Chondrocyte (in vitro differentiated cells): ENCODE measurements at regions not wholly inside any gene's neighbourhood (a gene's known extent, or its start where the extent isn't known, plus 50 kb on each side); places are given as distances from the start of the nearest gene placed in this dataset.

Experiments
- DNase-seq: peaks from one replicate; pipeline ENCODE4 v3.0.0; 2021; ENCODE audit warnings: mixed read lengths, low spot score
- H3K27ac Mint-ChIP-seq: one replicate; pipeline ENCODE4 v1.8.0; 2021; ENCODE audit warnings: mild to moderate bottlenecking, moderate library complexity, mixed read lengths; ENCODE audit not compliant: unreplicated experiment
- H3K27me3 Mint-ChIP-seq: 2 replicates; pipeline ENCODE4 v1.8.0; 2021; ENCODE audit warnings: low read depth, mixed read lengths
- H3K36me3 Mint-ChIP-seq: 2 replicates; pipeline ENCODE4 v1.8.0; 2021; ENCODE audit warnings: low read depth, mixed read lengths
- H3K4me1 Mint-ChIP-seq: 2 replicates; pipeline ENCODE4 v1.8.0; 2021; ENCODE audit warnings: low read depth, mild to moderate bottlenecking, mixed read lengths
- H3K4me3 Mint-ChIP-seq: one replicate; pipeline ENCODE4 v1.8.0; 2021; ENCODE audit warnings: mild to moderate bottlenecking, moderate library complexity, mixed read lengths; ENCODE audit not compliant: unreplicated experiment
- H3K9me3 Mint-ChIP-seq: 2 replicates; pipeline ENCODE4 v1.8.0; 2021; ENCODE audit warnings: low read depth, mixed read lengths
- CTCF ChIP-seq: fragments of 200-600 bp; sonication (generic); IDR thresholded peaks from 2 replicates; pipeline ENCODE4 v1.5.0; 2021; ENCODE audit warnings: antibody characterized with exemption, mild to moderate bottlenecking, moderate library complexity

GRCh38 chr9:89666950-89667349 lies 62.1 kb downstream of the GADD45G start:
- TF ChIP-seq CTCF, result no peak
- Mint-ChIP-seq H3K36me3 (no peaks in the 10 kb centered on the region), H3K4me1 (peaks cover 4% of the 10 kb centered on the region), H3K27me3 (peaks cover 11% of the 10 kb centered on the region), H3K27ac (no peak overlapping the region), H3K9me3 (peaks cover 2% of the 10 kb centered on the region), H3K4me3 (no peak overlapping the region)
- no peak for DNase-seq

DNA sequence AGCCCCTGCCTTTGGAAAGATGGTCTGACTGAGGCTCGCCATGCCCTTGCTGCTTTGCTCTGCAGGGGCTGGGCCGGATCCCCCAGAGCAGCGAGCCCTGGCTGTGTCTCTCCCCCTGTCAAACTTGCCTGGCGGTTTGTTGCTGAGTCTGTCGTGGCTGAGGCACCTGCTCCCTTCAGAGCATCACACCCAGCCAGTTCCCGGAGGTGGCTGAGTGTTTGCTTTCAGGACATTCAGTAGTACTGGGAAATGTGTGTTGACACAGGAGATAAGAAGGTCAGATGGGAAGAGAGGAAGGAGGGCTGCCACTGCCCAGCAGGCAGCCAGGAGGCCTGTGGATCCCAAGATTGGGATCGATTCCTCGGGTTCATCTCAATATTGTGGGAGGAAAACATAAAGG lies 62.9 kb downstream of the GADD45G start:
- H3K9me3 Mint-ChIP-seq, result peaks cover 2% of the 10 kb centered on the region
- H3K4me1 Mint-ChIP-seq, result no peaks in the 10 kb centered on the region
- no peak for DNase-seq
- peaks cover 11% of the 10 kb centered on the region for H3K27me3 Mint-ChIP-seq
- no peak overlapping the region for H3K27ac Mint-ChIP-seq
- no peak for TF ChIP-seq CTCF
- H3K36me3 Mint-ChIP-seq, result no peaks in the 10 kb centered on the region
- no peak overlapping the region for H3K4me3 Mint-ChIP-seq

DNA sequence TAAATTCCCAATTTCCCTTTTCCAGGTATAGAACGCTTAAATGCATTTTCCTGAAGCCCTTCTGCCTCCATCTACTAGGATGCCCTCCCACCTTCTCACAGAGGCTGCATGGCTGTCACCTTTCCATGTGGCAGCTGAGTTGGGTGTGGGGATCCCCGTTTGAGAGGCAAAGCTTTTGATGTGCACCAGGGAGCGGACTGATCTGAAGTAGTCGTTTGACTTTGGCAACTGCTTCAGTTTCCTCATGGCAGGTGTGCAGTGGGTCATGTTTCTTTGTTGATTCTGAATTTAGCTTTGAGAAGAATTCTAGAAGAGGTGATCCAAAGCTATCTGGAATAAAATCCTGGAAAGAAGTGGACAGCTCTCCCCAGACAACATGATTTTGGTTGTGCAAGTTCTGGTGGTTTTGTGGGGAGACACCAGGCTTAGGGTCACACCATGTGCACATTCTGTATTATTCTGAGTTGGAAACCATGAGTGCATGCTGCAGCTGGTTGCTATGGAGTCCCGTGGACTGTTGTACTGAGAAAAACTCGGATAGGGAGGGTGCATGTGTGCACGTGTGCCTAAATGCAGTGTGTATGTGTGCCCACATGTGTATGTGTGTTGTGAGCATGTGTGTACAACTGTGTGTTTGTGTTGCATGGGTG lies 63.5 kb downstream of the GADD45G start:
- TF ChIP-seq CTCF, result no peak
- Mint-ChIP-seq H3K4me3 (no peak overlapping the region), H3K27me3 (peaks cover 11% of the 10 kb centered on the region), H3K36me3 (no peaks in the 10 kb centered on the region), H3K4me1 (no peaks in the 10 kb centered on the region), H3K9me3 (peaks cover 2% of the 10 kb centered on the region), H3K27ac (no peak overlapping the region)
- no peak for DNase-seq

DNA sequence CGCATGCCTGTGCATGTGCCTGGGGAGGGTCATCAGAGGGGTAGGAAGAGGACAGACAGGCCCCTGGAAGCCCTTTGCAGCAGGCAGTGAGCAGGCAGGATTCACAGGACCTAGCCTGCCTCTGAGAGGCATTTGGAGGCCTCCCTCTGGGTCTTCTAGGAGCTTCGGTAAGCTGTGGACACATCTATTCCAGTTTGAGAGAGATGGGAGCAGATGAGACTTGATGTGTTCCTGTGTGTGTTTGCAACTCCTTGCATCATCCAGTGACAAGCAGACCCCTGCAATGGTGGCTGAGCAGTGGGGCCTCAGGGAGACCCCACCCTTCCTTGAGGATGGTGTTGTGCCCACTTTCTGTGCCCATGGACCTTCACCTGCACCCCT lies 64.0 kb downstream of the GADD45G start:
- Mint-ChIP-seq H3K9me3 (peaks cover 2% of the 10 kb centered on the region), H3K27me3 (peaks cover 11% of the 10 kb centered on the region), H3K27ac (no peak overlapping the region), H3K4me1 (no peaks in the 10 kb centered on the region), H3K4me3 (no peak overlapping the region), H3K36me3 (no peaks in the 10 kb centered on the region)
- no peak for DNase-seq
- no peak for TF ChIP-seq CTCF

GRCh38 chr9:89669361-89669842 lies 64.6 kb downstream of the GADD45G start:
- peak; percentile 81 for DNase-seq
- Mint-ChIP-seq H3K9me3 (peaks cover 2% of the 10 kb centered on the region), H3K27me3 (peaks cover 11% of the 10 kb centered on the region), H3K4me1 (no peaks in the 10 kb centered on the region), H3K36me3 (no peaks in the 10 kb centered on the region), H3K27ac (no peak overlapping the region), H3K4me3 (no peak overlapping the region)
- no peak for TF ChIP-seq CTCF
